GM12878 (cell line): ENCODE measurements at regions not wholly inside any gene's neighbourhood (a gene's known extent, or its start where the extent isn't known, plus 50 kb on each side); places are given as distances from the start of the nearest gene placed in this dataset.

Experiments
- ATAC-seq: fragments of 200-7000 bp; cut with Tn5 transposase; 3 replicates; pipeline ENCODE4 v1.9.1; 2020; ENCODE audit warnings: mild to moderate bottlenecking, moderate library complexity
- BruUV-seq: library from RNA; stranded (reverse); fragments of 400-500 nt; replicated peaks from 2 replicates; lab custom pipeline; 2021; lab: Mats Ljungman, UMichigan
- CTCF ChIA-PET: fragments of 300-600 bp; sonication (Branson Sonifier 250); formaldehyde crosslinking; extraction: SDS; loops from one replicate; lab custom pipeline; 2021; ENCODE audit warnings: inconsistent platforms; lab: Yijun Ruan, JAX
- POLR2A ChIA-PET: fragments of 350-600 bp; formaldehyde crosslinking; extraction: SDS; loops from one replicate; lab custom pipeline; 2021; ENCODE audit warnings: inconsistent platforms; lab: Charles Lee
- RAD21 ChIA-PET: fragments of 300-600 bp; sonication (Branson Sonifier 250); formaldehyde crosslinking; loops from one replicate; lab custom pipeline; 2023; ENCODE audit warnings: antibody characterized with exemption; ENCODE audit not compliant: unreplicated experiment; lab: Charles Lee
- SMC1A ChIA-PET: fragments of 300-600 bp; sonication (Branson Sonifier 250); formaldehyde crosslinking; loops from one replicate; lab custom pipeline; 2023; ENCODE audit not compliant: unreplicated experiment, uncharacterized antibody; lab: Charles Lee
- DNase-seq: peaks from one replicate; pipeline ENCODE4 v3.0.0-alpha.2; 2011; ENCODE audit warnings: low read depth, low spot score
- FAIRE-seq: peaks from 3 replicates; lab custom pipeline; 2011; peaks lifted over from hg19 to GRCh38; lab: Jason Lieb, UNC
- H2AFZ ChIP-seq: 2 replicates; pipeline ENCODE4 v1.6.0; 2011; ENCODE audit warnings: low read depth, low read length, control low read depth; ENCODE audit not compliant: control insufficient read depth
- H3K27ac ChIP-seq: 2 replicates; pipeline ENCODE4 v1.5.1; 2011; ENCODE audit warnings: control low read depth; ENCODE audit not compliant: control insufficient read depth, insufficient read depth
- H3K27me3 ChIP-seq, 2 experiments: replicated peaks in 1 of 2; 2 replicates each; pipeline versions ENCODE4 v1.6.0 to v1.6.1; 2011; ENCODE audit warnings: low read length in 1 of 2; ENCODE audit not compliant: control insufficient read depth in 2 of 2, insufficient read depth in 2 of 2
- H3K36me3 ChIP-seq, 2 experiments: 2 replicates each; pipeline ENCODE4 v1.5.1; 2011; ENCODE audit warnings: low read length in 1 of 2; ENCODE audit not compliant: control insufficient read depth in 2 of 2, insufficient read depth in 2 of 2
- H3K4me1 ChIP-seq: 2 replicates; pipeline ENCODE4 v1.6.1; 2011; ENCODE audit warnings: mild to moderate bottlenecking, low read length, moderate library complexity, mixed read lengths; ENCODE audit not compliant: control insufficient read depth, insufficient read depth
- H3K4me2 ChIP-seq: 2 replicates; pipeline ENCODE4 v1.6.0; 2011; ENCODE audit warnings: control low read depth; ENCODE audit not compliant: control insufficient read depth, insufficient read depth
- H3K4me3 ChIP-seq: fragments of 200-600 bp; sonication (generic); 2 replicates; pipeline ENCODE4 v1.5.1; 2016
- H3K79me2 ChIP-seq: 2 replicates; pipeline ENCODE4 v1.6.0; 2011; ENCODE audit warnings: low read length; ENCODE audit not compliant: control insufficient read depth, insufficient read depth
- H3K9ac ChIP-seq: 2 replicates; pipeline ENCODE4 v1.8.0; 2011; ENCODE audit warnings: low read length, control low read depth, mixed read lengths; ENCODE audit not compliant: control insufficient read depth, insufficient read depth
- H3K9me3 ChIP-seq: replicated peaks from 3 replicates; pipeline ENCODE4 v1.5.1; 2011; ENCODE audit warnings: mild to moderate bottlenecking, low read length; ENCODE audit not compliant: control insufficient read depth, insufficient read depth
- H4K20me1 ChIP-seq: 2 replicates; pipeline ENCODE4 v1.6.0; 2011; ENCODE audit not compliant: control insufficient read depth, insufficient read depth
- ASH2L ChIP-seq: fragments of 300-600, 200-600 bp; sonication (generic); IDR thresholded peaks from 2 replicates; pipeline ENCODE4 v1.6.1; 2017; ENCODE audit warnings: low read depth, mild to moderate bottlenecking, borderline replicate concordance
- CREM ChIP-seq: IDR thresholded peaks from 2 replicates; pipeline ENCODE4 v1.6.1; 2014; ENCODE audit warnings: antibody characterized with exemption, low read depth
- FOXK2 ChIP-seq: fragments of 450-650 bp; IDR thresholded peaks from 2 replicates; pipeline ENCODE4 v1.6.1; 2017; ENCODE audit warnings: mild to moderate bottlenecking, moderate library complexity
- GABPA ChIP-seq: IDR thresholded peaks from 2 replicates; pipeline ENCODE4 v1.6.1; 2014; ENCODE audit warnings: antibody characterized with exemption, low read depth, mild to moderate bottlenecking, inconsistent platforms
- KAT2A ChIP-seq: conservative IDR thresholded peaks from 2 replicates; pipeline ENCODE4 v1.6.1; 2011; ENCODE audit warnings: low read depth, low read length; ENCODE audit not compliant: control insufficient read depth
- NR2C2 ChIP-seq: IDR thresholded peaks from 2 replicates; pipeline ENCODE4 v1.6.1; 2011; ENCODE audit warnings: borderline replicate concordance, low read depth; ENCODE audit not compliant: control insufficient read depth, insufficient read length
- PKNOX1 ChIP-seq: fragments of 450-650 bp; IDR thresholded peaks from 2 replicates; pipeline ENCODE4 v1.6.1; 2016; ENCODE audit warnings: mild to moderate bottlenecking
- POLR2AphosphoS5 ChIP-seq: IDR thresholded peaks from 2 replicates; pipeline ENCODE4 v1.6.1; 2011; ENCODE audit warnings: mild to moderate bottlenecking, low read length, inconsistent platforms
- RFX5 ChIP-seq: IDR thresholded peaks from 2 replicates; pipeline ENCODE4 v1.6.1; 2011; ENCODE audit warnings: low read depth, low read length, improper control_type of control experiment
- SMAD1 ChIP-seq: fragments of 450-650 bp; IDR thresholded peaks from 2 replicates; pipeline ENCODE4 v1.6.1; 2018; ENCODE audit warnings: mild to moderate bottlenecking, low read depth; ENCODE audit not compliant: partially characterized antibody
- SMARCA5 ChIP-seq: fragments of 450-650 bp; IDR thresholded peaks from 2 replicates; pipeline ENCODE4 v1.6.1; 2017; ENCODE audit warnings: mild to moderate bottlenecking
- SUZ12 ChIP-seq: fragments of 200-600 bp; sonication (generic); IDR thresholded peaks from one replicate; pipeline ENCODE4 v1.6.1; 2018; ENCODE audit warnings: antibody characterized with exemption, mild to moderate bottlenecking; ENCODE audit not compliant: unreplicated experiment
- TARDBP ChIP-seq: IDR thresholded peaks from 2 replicates; pipeline ENCODE4 v1.6.1; 2016; ENCODE audit warnings: borderline replicate concordance
- WGBS: methylation state at CpG from one replicate; pipeline ENCODE4 v1.1.6; 2016; ENCODE audit warnings: low lambda C conversion rate; ENCODE audit not compliant: insufficient replicate concordance, insufficient coverage; ENCODE audit errors: missing lambda C conversion rate; 5-methylcytosine and 5-hydroxymethylcytosine counted together
- in situ Hi-C: fragments of 300-500 bp; cut with MboI; formaldehyde crosslinking; loops from 9 replicates; pipeline ENCODE4 v1.14.3; 2018; ENCODE audit warnings: mixed read lengths
- intact Hi-C: fragments of 100-400 bp; cut with micrococcal nuclease; formaldehyde crosslinking; loops from one replicate; pipeline ENCODE4 v1.14.2; 2022; ENCODE audit not compliant: unreplicated experiment
- TF ChIP-seq, protein P1 (sequence below): fragments of 450-650 bp; IDR thresholded peaks from 2 replicates; pipeline ENCODE4 v1.6.1; 2016; ENCODE audit warnings: mild to moderate bottlenecking
- TF ChIP-seq, protein P2 (sequence below): fragments of 450-650 bp; formaldehyde crosslinking; IDR thresholded peaks from 2 replicates; pipeline ENCODE4 v1.5.0; 2022; ENCODE audit warnings: mild to moderate bottlenecking, missing genetic modification characterization

DNA sequence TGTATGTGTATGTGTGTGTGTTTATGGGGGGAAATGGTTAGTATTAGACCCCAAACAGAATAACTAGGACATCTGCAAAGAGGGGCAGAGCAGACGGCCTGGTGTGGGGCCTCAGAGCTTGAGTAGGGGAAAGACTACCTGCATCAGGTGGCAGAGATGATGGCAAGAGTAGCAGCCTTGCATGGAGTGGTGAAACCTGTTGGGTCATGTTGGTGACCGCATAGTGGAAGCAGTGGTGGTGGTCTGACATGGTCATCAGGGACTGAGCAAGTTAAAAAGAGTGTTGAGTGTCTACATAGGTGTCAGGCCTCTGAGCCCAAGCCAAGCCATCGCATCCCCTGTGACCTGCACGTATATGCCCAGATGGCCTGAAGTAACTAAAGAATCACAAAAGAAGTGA, 153.2 kb downstream of the FGF10 start:
- in situ Hi-C loops (no loop called here), intact Hi-C loops (no loop called here)
- no peaks in the 10 kb centered on the region for H3K4me1 ChIP-seq
- no peak overlapping the region for H2AFZ ChIP-seq
- DNase-seq (no peak), ATAC-seq (no peak), FAIRE-seq (no peak)
- ChIA-PET RAD21 (no interaction called here), CTCF (no interaction called here), POLR2A (no interaction called here), SMC1A (no interaction called here)
- no peaks in the 10 kb centered on the region for H3K36me3 ChIP-seq
- no peaks in the 10 kb centered on the region for H4K20me1 ChIP-seq
- H3K4me3 ChIP-seq, result no peak overlapping the region
- BruUV-seq, result no TSS peak
- no peaks in the 10 kb centered on the region for H3K79me2 ChIP-seq
- H3K4me2 ChIP-seq, result no peak overlapping the region
- H3K27me3 ChIP-seq, result no peaks in the 10 kb centered on the region
- no peak overlapping the region for H3K27ac ChIP-seq
- WGBS, result 8% methylated on average over 4 of the region's 4 CpGs
- no peak overlapping the region for H3K9ac ChIP-seq
- TF ChIP-seq, protein P1, sequence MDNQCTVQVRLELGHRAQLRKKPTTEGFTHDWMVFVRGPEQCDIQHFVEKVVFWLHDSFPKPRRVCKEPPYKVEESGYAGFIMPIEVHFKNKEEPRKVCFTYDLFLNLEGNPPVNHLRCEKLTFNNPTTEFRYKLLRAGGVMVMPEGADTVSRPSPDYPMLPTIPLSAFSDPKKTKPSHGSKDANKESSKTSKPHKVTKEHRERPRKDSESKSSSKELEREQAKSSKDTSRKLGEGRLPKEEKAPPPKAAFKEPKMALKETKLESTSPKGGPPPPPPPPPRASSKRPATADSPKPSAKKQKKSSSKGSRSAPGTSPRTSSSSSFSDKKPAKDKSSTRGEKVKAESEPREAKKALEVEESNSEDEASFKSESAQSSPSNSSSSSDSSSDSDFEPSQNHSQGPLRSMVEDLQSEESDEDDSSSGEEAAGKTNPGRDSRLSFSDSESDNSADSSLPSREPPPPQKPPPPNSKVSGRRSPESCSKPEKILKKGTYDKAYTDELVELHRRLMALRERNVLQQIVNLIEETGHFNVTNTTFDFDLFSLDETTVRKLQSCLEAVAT, result no peak
- TF ChIP-seq POLR2AphosphoS5, result no peak
- TF ChIP-seq KAT2A, result no peak
- TF ChIP-seq CREM, result no peak
- no peak for TF ChIP-seq NR2C2
- no peak for TF ChIP-seq SMARCA5
- no peak for TF ChIP-seq SUZ12
- TF ChIP-seq RFX5, result no peak
- TF ChIP-seq SMAD1, result no peak
- no peak for TF ChIP-seq PKNOX1
- TF ChIP-seq FOXK2, result no peak
- TF ChIP-seq ASH2L, result no peak
- TF ChIP-seq GABPA, result no peak
- no peak for TF ChIP-seq TARDBP
- TF ChIP-seq, protein P2, sequence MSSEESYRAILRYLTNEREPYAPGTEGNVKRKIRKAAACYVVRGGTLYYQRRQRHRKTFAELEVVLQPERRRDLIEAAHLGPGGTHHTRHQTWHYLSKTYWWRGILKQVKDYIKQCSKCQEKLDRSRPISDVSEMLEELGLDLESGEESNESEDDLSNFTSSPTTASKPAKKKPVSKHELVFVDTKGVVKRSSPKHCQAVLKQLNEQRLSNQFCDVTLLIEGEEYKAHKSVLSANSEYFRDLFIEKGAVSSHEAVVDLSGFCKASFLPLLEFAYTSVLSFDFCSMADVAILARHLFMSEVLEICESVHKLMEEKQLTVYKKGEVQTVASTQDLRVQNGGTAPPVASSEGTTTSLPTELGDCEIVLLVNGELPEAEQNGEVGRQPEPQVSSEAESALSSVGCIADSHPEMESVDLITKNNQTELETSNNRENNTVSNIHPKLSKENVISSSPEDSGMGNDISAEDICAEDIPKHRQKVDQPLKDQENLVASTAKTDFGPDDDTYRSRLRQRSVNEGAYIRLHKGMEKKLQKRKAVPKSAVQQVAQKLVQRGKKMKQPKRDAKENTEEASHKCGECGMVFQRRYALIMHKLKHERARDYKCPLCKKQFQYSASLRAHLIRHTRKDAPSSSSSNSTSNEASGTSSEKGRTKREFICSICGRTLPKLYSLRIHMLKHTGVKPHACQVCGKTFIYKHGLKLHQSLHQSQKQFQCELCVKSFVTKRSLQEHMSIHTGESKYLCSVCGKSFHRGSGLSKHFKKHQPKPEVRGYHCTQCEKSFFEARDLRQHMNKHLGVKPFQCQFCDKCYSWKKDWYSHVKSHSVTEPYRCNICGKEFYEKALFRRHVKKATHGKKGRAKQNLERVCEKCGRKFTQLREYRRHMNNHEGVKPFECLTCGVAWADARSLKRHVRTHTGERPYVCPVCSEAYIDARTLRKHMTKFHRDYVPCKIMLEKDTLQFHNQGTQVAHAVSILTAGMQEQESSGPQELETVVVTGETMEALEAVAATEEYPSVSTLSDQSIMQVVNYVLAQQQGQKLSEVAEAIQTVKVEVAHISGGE (CRISPR knock-in tag), result no peak
- H3K9me3 ChIP-seq, result no peaks in the 10 kb centered on the region
